Karpas-422 (cell line): ENCODE measurements at regions not wholly inside any gene's neighbourhood (a gene's known extent, or its start where the extent isn't known, plus 50 kb on each side); places are given as distances from the start of the nearest gene placed in this dataset.
A peak's percentile ranks its signal among the peaks of the same experiment; 100 is the strongest.

Source experiments
- DNase-seq: peaks from one replicate; pipeline ENCODE4 v3.0.0-alpha.2; 2015
- H2AFZ ChIP-seq: fragments of 200-600 bp; sonication (generic); 2 replicates; pipeline ENCODE4 v1.6.1; 2014; ENCODE audit warnings: antibody characterized with exemption, low read length, mixed read lengths
- H3K27ac ChIP-seq: fragments of 200-600 bp; sonication (generic); 2 replicates; pipeline ENCODE4 v1.5.1; 2014; ENCODE audit warnings: mild to moderate bottlenecking, low read length, moderate library complexity
- H3K27me3 ChIP-seq: fragments of 200-600 bp; sonication (generic); 2 replicates; pipeline ENCODE4 v1.6.1; 2014; ENCODE audit warnings: low read length, mixed read lengths
- H3K36me3 ChIP-seq: fragments of 200-600 bp; sonication (generic); 2 replicates; pipeline ENCODE4 v1.6.1; 2014; ENCODE audit warnings: low read length, mixed read lengths; ENCODE audit not compliant: insufficient read depth
- H3K4me1 ChIP-seq: fragments of 200-600 bp; sonication (generic); 2 replicates; pipeline ENCODE4 v1.6.1; 2014; ENCODE audit warnings: mild to moderate bottlenecking, low read length, mixed read lengths
- H3K4me2 ChIP-seq: fragments of 200-600 bp; sonication (generic); 2 replicates; pipeline ENCODE4 v1.6.1; 2014; ENCODE audit warnings: low read length, low read depth, mild to moderate bottlenecking; ENCODE audit not compliant: poor library complexity, severe bottlenecking
- H3K4me3 ChIP-seq: fragments of 200-600 bp; sonication (generic); 2 replicates; pipeline ENCODE4 v1.5.1; 2014; ENCODE audit warnings: mild to moderate bottlenecking, antibody characterized with exemption, low read length, mixed read lengths
- H3K79me2 ChIP-seq: fragments of 200-600 bp; sonication (generic); 2 replicates; pipeline ENCODE4 v1.6.1; 2014; ENCODE audit warnings: mild to moderate bottlenecking, low read length, mixed read lengths
- H3K9ac ChIP-seq: fragments of 200-600 bp; sonication (generic); 2 replicates; pipeline ENCODE4 v1.6.0; 2014; ENCODE audit warnings: low read length
- H3K9me2 ChIP-seq: fragments of 200-600 bp; sonication (generic), shearing (Covaris generic); replicated peaks from 2 replicates; pipeline ENCODE4 v1.6.0; 2014; ENCODE audit warnings: mild to moderate bottlenecking, low read length, moderate library complexity; ENCODE audit not compliant: insufficient read depth
- H3K9me3 ChIP-seq: fragments of 300-700, 200-600 bp; sonication (generic); 2 replicates; pipeline ENCODE4 v1.6.1; 2014; ENCODE audit warnings: low read length, mixed read lengths
- H4K20me1 ChIP-seq: fragments of 200-600 bp; sonication (generic); 2 replicates; pipeline ENCODE4 v1.6.1; 2014; ENCODE audit warnings: mild to moderate bottlenecking, antibody characterized with exemption, low read length, low read depth; ENCODE audit not compliant: insufficient read depth

DNA sequence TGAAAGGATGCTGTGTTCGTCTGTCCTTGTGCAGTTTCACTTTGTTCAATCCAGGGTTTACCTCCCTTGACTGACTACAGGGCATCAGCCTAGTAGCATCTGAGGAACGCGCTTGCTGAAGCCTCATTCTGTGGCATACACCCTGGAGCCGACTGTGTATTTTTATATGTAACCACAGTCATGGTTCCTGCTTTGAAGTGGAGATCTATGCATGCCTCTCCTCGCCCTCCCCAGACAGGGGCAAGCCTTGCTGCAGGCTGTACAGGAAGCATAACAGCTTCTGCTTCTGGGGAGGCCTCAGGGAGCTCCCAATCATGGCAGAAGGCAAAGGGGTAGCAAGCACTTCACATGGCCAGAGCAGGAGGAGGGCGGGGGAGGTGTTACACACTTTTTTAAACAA lies 262.1 kb downstream of the BCL11B start:
- Histone ChIP-seq H3K9me3 (no peaks in the 10 kb centered on the region), H3K79me2 (no peaks in the 10 kb centered on the region), H3K4me2 (no peak overlapping the region), H3K27me3 (no peaks in the 10 kb centered on the region), H3K4me3 (no peak overlapping the region), H3K36me3 (no peaks in the 10 kb centered on the region), H3K27ac (no peak overlapping the region), H3K9ac (no peak overlapping the region), H2AFZ (no peak overlapping the region), H4K20me1 (no peaks in the 10 kb centered on the region), H3K4me1 (no peaks in the 10 kb centered on the region), H3K9me2 (no peaks in the 10 kb centered on the region)
- DNase-seq = no peak

DNA sequence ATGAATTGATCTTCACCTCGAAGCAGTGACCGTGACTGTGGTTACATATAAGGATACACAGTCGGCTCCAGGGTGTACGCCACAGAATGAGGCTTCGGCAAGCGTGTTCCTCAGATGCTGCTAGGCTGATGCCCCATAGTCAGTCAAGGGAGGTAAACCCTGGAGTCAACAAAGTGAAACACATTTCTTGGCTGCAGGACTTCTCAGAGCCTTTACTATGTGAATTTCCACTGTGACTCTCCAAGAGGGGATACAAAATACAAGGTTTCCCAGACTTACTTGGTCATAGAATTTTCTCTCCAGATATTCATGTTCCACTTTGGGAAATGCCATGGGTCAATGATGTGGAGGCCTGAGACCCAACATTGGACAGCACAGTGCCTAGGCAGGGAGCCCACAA lies 260.6 kb downstream of the BCL11B start:
- H2AFZ ChIP-seq = no peak overlapping the region
- DNase-seq = no peak
- no peaks in the 10 kb centered on the region for H3K27me3 ChIP-seq
- no peaks in the 10 kb centered on the region for H3K4me1 ChIP-seq
- no peaks in the 10 kb centered on the region for H3K9me3 ChIP-seq
- H4K20me1 ChIP-seq = no peaks in the 10 kb centered on the region
- no peaks in the 10 kb centered on the region for H3K36me3 ChIP-seq
- no peak overlapping the region for H3K4me2 ChIP-seq
- H3K4me3 ChIP-seq = no peak overlapping the region
- H3K79me2 ChIP-seq = no peaks in the 10 kb centered on the region
- H3K9me2 ChIP-seq = no peaks in the 10 kb centered on the region
- no peak overlapping the region for H3K9ac ChIP-seq
- H3K27ac ChIP-seq = no peak overlapping the region

DNA sequence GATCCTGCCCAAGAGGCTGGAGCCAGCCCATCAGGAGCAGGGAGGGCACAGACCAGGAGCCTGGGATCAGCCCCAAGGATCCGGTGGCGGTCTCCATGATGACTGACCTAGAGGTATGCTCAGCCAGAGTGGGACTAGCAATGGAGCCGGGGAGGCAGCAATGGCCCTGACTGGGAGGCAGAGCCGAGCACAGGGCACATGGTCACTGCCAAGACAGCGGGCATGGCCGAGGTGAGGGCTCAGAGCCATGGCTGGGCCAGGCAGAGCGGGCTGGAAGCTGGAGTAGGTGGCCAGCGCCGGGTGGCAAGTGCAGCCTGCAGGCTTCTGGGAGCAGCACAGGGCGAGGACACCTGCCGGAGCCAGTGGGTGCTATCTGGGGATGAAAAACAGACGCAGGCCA lies 259.3 kb downstream of the BCL11B start:
- H3K27me3 ChIP-seq = no peaks in the 10 kb centered on the region
- no peaks in the 10 kb centered on the region for H3K36me3 ChIP-seq
- no peak overlapping the region for H2AFZ ChIP-seq
- no peak overlapping the region for H3K9ac ChIP-seq
- H3K4me1 ChIP-seq = no peaks in the 10 kb centered on the region
- no peak for DNase-seq
- no peak overlapping the region for H3K4me3 ChIP-seq
- H3K4me2 ChIP-seq = no peak overlapping the region
- no peak overlapping the region for H3K27ac ChIP-seq
- H3K9me2 ChIP-seq = no peaks in the 10 kb centered on the region
- no peaks in the 10 kb centered on the region for H4K20me1 ChIP-seq
- H3K9me3 ChIP-seq = no peaks in the 10 kb centered on the region
- no peaks in the 10 kb centered on the region for H3K79me2 ChIP-seq

DNA sequence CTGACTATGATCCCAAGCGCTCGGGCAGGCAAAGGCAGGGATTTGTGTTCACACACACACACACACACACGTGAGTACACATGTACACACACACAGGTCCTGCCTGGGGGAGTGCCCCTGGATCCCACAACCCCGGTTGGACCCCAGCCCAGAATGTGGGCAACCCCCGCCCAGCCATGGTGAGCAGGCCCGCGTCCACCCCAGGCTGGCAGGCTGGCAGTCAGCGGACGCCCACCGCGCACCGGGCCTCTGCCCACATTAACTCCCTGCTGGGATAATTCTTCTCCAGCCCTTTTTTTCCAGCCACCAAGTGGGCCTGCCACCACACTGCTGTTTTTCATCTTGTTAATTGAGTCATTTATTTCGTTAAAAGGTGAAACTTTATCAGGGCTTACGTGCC lies 256.2 kb downstream of the BCL11B start:
- no peak overlapping the region for H3K4me2 ChIP-seq
- no peaks in the 10 kb centered on the region for H3K36me3 ChIP-seq
- H3K4me3 ChIP-seq = no peak overlapping the region
- no peak overlapping the region for H3K9ac ChIP-seq
- H2AFZ ChIP-seq = no peak overlapping the region
- no peak overlapping the region for H3K27ac ChIP-seq
- H3K9me3 ChIP-seq = no peaks in the 10 kb centered on the region
- no peaks in the 10 kb centered on the region for H3K4me1 ChIP-seq
- no peak for DNase-seq
- H3K27me3 ChIP-seq = no peaks in the 10 kb centered on the region
- no peaks in the 10 kb centered on the region for H3K9me2 ChIP-seq
- no peaks in the 10 kb centered on the region for H3K79me2 ChIP-seq
- no peaks in the 10 kb centered on the region for H4K20me1 ChIP-seq

DNA sequence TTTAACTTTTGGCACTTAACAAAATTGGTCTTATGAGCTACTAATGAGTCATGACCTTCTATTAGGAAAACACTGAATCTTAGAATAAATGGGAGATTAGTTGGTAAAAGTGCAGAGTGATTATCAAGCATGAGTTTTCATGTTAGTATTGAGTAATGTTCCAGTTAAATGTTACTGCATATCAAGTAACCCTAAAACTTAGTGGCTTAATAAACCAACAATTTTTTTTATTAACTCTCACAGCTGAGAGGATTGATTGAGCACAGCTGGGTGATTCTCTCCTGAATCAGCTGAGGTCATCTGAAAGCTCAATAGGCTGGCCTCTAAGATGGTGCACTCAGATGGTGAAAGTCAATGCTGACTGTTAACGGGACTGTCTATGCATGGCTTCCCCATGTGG lies 248.6 kb downstream of the BCL11B start:
- Histone ChIP-seq H3K4me2 (no peak overlapping the region), H3K4me3 (no peak overlapping the region), H3K27ac (no peak overlapping the region), H3K9me3 (peaks cover 7% of the 10 kb centered on the region; the same call in 1 of the 2 replicates), H4K20me1 (no peaks in the 10 kb centered on the region), H2AFZ (no peak overlapping the region), H3K27me3 (no peaks in the 10 kb centered on the region), H3K36me3 (no peaks in the 10 kb centered on the region), H3K79me2 (no peaks in the 10 kb centered on the region), H3K4me1 (no peaks in the 10 kb centered on the region), H3K9ac (no peak overlapping the region), H3K9me2 (no peaks in the 10 kb centered on the region)
- no peak for DNase-seq

DNA sequence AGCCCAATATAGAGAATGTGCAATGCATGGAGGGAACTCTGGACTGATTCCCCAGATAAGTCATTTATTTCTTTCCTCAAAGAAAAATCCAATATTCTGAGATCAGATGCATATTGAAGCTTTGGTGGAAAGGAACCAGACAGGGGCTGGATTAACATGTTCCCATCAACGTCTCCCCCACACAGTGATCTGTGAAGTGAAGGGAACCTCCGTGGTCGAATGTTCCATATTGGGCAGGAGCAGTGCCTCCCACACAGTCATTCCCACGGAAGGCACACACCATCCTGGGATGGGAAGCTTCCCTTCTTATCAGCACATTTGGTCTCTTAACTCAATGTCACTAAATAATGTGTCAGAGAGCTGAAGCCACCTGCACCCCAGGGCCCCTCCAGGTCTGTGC lies 247.1 kb downstream of the BCL11B start:
- no peaks in the 10 kb centered on the region for H3K36me3 ChIP-seq
- H3K9ac ChIP-seq = no peak overlapping the region
- H3K27me3 ChIP-seq = no peaks in the 10 kb centered on the region
- DNase-seq = no peak
- H3K9me3 ChIP-seq = peaks cover 7% of the 10 kb centered on the region; the same call in 1 of the 2 replicates
- H3K4me1 ChIP-seq = no peaks in the 10 kb centered on the region
- H3K4me3 ChIP-seq = no peak overlapping the region
- H4K20me1 ChIP-seq = no peaks in the 10 kb centered on the region
- H3K27ac ChIP-seq = no peak overlapping the region
- H2AFZ ChIP-seq = no peak overlapping the region
- H3K4me2 ChIP-seq = no peak overlapping the region
- H3K79me2 ChIP-seq = no peaks in the 10 kb centered on the region
- no peaks in the 10 kb centered on the region for H3K9me2 ChIP-seq

DNA sequence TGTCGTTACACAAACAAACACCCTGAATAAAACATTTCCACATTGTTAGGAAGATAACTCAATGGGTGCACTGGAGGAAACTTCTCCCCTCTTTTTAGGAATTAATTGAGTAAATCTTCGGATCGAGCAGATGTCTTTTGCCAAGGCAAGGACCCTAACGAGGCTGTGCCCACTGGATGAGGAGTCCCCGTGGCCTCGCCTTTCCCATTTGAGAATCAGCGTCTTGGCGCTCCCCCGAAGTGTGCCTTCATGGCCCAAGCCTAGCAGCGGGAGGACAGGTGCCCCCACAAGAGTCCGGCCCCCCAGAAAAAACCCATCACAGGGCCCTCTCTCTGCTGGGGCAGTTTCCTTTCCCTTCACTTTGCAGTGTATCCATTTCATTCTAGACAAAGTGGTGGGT lies 246.6 kb downstream of the BCL11B start:
- H3K9ac ChIP-seq = no peak overlapping the region
- H3K4me3 ChIP-seq = no peak overlapping the region
- H3K9me3 ChIP-seq = peaks cover 7% of the 10 kb centered on the region; the same call in 1 of the 2 replicates
- no peaks in the 10 kb centered on the region for H3K27me3 ChIP-seq
- H3K27ac ChIP-seq = no peak overlapping the region
- H2AFZ ChIP-seq = no peak overlapping the region
- no peak for DNase-seq
- no peaks in the 10 kb centered on the region for H3K4me1 ChIP-seq
- no peaks in the 10 kb centered on the region for H4K20me1 ChIP-seq
- no peaks in the 10 kb centered on the region for H3K79me2 ChIP-seq
- no peaks in the 10 kb centered on the region for H3K9me2 ChIP-seq
- no peaks in the 10 kb centered on the region for H3K36me3 ChIP-seq
- no peak overlapping the region for H3K4me2 ChIP-seq

DNA sequence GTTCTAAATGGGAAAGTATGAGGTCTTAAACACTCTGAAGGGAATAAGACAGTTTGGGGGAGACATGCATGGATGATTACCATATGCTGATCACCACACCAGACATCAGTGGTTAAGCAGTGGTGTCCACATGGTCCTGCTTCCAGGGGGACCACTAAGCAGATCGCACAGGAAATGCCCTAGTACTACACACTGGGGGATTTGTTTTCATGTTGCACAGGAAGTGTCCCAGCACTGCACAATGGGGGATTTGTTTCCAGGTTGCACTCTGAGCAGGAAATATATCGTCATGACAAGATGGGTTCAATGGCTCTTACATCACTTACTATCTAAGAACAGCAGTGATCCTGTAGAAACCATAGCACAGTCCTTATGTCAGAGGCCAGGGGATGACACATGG lies 245.5 kb downstream of the BCL11B start:
- Histone ChIP-seq H3K79me2 (no peaks in the 10 kb centered on the region), H3K4me3 (peak overlapping the region; percentile 28; the same call in 1 of the 2 replicates), H3K27ac (no peak overlapping the region), H3K36me3 (no peaks in the 10 kb centered on the region), H3K9me3 (peaks cover 7% of the 10 kb centered on the region; the same call in 1 of the 2 replicates), H3K4me2 (no peak overlapping the region), H3K27me3 (no peaks in the 10 kb centered on the region), H3K4me1 (no peaks in the 10 kb centered on the region), H4K20me1 (no peaks in the 10 kb centered on the region), H3K9me2 (no peaks in the 10 kb centered on the region), H2AFZ (peak overlapping the region; percentile 75; the same call in 1 of the 2 replicates), H3K9ac (no peak overlapping the region)
- DNase-seq = peak; percentile 78

DNA sequence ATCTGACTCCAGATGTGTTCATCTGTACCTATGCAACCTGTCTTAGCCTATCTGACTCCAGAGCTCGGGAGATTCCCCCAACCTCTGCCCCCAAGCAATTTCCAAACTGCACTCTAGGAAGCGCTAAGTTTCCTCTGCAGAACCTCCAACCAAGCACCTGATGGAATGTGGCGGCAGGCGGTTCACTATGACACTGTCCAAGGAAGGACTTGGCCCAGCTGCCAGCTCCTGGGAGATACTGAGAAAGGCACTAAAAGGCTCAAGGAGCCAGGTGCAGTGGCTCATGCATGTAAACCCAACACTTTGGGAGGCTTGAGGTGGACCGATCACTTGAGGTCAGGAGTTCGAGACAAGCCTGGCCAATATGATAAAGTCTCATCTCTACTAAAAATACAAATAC lies 244.0 kb downstream of the BCL11B start:
- Histone ChIP-seq H3K36me3 (no peaks in the 10 kb centered on the region), H3K4me3 (no peak overlapping the region), H3K4me2 (no peak overlapping the region), H3K9me2 (no peaks in the 10 kb centered on the region), H3K27ac (no peak overlapping the region), H3K9me3 (peaks cover 7% of the 10 kb centered on the region; the same call in 1 of the 2 replicates), H3K27me3 (no peaks in the 10 kb centered on the region), H3K9ac (no peak overlapping the region), H4K20me1 (no peaks in the 10 kb centered on the region), H3K4me1 (no peaks in the 10 kb centered on the region), H3K79me2 (no peaks in the 10 kb centered on the region), H2AFZ (no peak overlapping the region)
- DNase-seq = no peak
